GM10248 (cell line): ENCODE measurements at regions not wholly inside any gene's neighbourhood (a gene's known extent, or its start where the extent isn't known, plus 50 kb on each side); places are given as distances from the start of the nearest gene placed in this dataset.

Source experiments
- CTCF ChIA-PET: fragments of 300-600 bp; sonication (Branson Sonifier 250); formaldehyde crosslinking; extraction: SDS; loops from one replicate; lab custom pipeline; 2021; ENCODE audit warnings: antibody characterized with exemption; lab: Yijun Ruan, JAX
- POLR2A ChIA-PET: fragments of 350-650 bp; sonication (Branson Sonifier 250); formaldehyde crosslinking; extraction: SDS; loops from one replicate; lab custom pipeline; 2020; ENCODE audit warnings: antibody characterized with exemption; lab: Yijun Ruan, JAX
- DNase-seq: peaks from one replicate; pipeline ENCODE4 v3.0.0; 2012; ENCODE audit errors: extremely low spot score
- CTCF ChIP-seq: IDR thresholded peaks from 2 replicates; pipeline ENCODE4 v1.5.1; 2012; ENCODE audit warnings: mild to moderate bottlenecking, low read depth; ENCODE audit errors: extremely low read depth, missing control alignments, control extremely low read depth

DNA sequence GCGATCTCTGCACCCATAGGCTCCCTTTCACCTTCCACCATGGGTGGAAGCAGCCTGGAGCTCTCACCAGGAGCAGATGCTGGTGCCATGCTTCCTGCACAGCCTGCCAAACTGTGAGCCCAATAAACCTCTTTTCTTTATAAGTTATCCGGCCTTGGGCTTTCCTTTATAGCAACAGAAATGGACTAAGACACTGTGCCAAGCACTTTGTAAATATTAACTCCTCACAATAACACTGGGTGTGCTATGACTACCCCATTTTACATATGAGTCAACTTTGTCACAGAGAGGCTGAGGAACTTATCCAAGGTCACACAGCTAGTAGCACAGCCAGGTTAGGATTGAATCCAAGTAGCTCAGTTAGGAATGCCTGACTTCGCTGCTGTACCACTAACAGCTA lies 79.7 kb upstream of the KCNMA1 start:
- no peak for DNase-seq
- ChIA-PET POLR2A (no interaction called here), CTCF (interaction anchor here (0.9 to 10.4 kb wide), 8 partner anchors 8 to 1480 kb away, joined by 3 to 109 read pairs (median 4); no protein-coding TSS in a partner anchor)
- no peak for TF ChIP-seq CTCF

DNA sequence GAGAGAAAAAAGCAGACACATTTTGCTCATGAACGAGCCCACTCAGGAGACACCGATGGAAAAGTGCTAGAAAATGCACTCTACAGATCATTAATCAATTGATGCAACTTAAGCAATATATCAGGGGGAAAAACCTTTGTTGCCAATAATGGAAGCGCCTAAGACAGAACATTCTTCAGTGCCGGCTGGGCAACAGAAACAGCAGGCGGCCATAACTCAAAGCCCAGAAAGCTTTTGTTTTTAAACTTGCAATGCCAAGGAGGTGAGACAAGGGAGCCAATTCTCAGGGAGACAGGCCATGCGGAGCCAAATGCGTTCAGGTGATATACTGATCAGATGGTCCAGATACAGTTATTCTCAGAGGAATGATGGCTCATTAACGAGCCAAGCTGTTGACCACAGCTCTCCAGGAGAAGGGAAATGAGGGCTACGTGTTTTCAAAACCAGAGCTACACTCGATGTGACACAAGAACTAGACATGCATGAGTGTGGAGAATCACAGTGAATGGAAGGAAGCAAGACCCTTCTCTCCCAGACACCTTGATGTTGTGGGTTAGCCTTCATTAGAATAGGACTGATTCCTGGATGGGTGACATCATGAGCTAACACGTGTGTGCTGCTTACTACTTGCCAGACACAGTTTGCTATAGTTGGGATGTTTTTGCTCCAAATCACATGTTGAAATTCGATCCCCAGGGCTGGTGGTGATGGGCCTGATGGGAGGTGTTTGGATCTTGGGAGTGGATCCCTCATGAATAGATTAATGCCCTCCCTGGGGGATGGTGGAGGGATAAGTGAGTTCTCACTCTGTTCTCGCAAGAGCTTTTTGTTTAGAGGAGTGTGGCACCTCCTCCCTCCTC lies 79.1 kb upstream of the KCNMA1 start:
- CTCF ChIA-PET: interaction anchor here (0.8 to 10.4 kb wide), 12 partner anchors 8 to 1481 kb away, joined by 3 to 115 read pairs (median 4); no protein-coding TSS in a partner anchor
- no peak for DNase-seq

GRCh38 chr10:77715536-77715935 lies 77.9 kb upstream of the KCNMA1 start:
- TF ChIP-seq CTCF: no peak
- CTCF ChIA-PET: interaction anchor here (1.0 to 10.4 kb wide), 8 partner anchors 8 to 549 kb away, joined by 3 to 115 read pairs (median 6); no protein-coding TSS in a partner anchor
- DNase-seq: no peak
- POLR2A ChIA-PET: no interaction called here

More for the DNA sequence above, 79.1 kb upstream of the KCNMA1 start:
- TF ChIP-seq CTCF: no peak
- POLR2A ChIA-PET: no interaction called here

- POLR2A ChIA-PET: no interaction called here
- no peak for DNase-seq
- CTCF ChIA-PET: interaction anchor here (1.0 to 10.4 kb wide), 6 partner anchors 9 to 549 kb away, joined by 3 to 115 read pairs (median 46); no protein-coding TSS in a partner anchor
- no peak for TF ChIP-seq CTCF
Observed at GRCh38 chr10:77715088-77715487, 77.5 kb upstream of the KCNMA1 start.

GRCh38 chr10:77713521-77714280 lies 76.1 kb upstream of the KCNMA1 start:
- DNase-seq: no peak
- no peak for TF ChIP-seq CTCF
- CTCF ChIA-PET: interaction anchor here (0.7 to 10.4 kb wide), 12 partner anchors 9 to 1481 kb away, joined by 3 to 115 read pairs (median 8); no protein-coding TSS in a partner anchor
- POLR2A ChIA-PET: no interaction called here

- ChIA-PET POLR2A (no interaction called here), CTCF (interaction anchor here (0.7 to 10.4 kb wide), 54 partner anchors 7 to 1483 kb away, joined by 3 to 115 read pairs (median 6); no protein-coding TSS in a partner anchor)
- no peak for TF ChIP-seq CTCF
- no peak for DNase-seq
Observed at GRCh38 chr10:77712207-77712606, 74.6 kb upstream of the KCNMA1 start.
